ENCODE measurements at regions not wholly inside any gene's neighbourhood (a gene's known extent, or its start where the extent isn't known, plus 50 kb on each side); places are given as distances from the start of the nearest gene placed in this dataset.

DNA sequence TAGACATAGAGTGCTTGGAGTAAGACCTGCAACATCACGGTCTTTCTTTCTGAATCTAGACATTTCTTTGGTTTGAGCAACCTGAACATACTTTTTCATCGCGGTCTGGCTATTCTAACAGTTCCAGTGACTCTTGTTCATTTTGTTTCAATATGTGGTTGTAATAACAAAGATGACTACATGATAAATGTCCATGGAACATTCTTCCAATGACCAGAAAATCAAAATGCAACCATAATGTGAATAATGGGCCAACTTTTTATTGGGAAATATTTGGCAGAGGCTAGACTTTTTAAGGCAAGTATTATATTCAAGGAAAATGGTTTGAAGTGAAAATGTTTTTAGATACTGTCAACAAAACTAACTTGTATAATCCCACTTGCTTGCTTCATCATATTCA, 282.5 kb downstream of the INHBA start:
- no peak overlapping the region for H2AFZ ChIP-seq (ENCODE audit: low read depth, low read length)
- H3K4me2 ChIP-seq (ENCODE audit: low read length): no peak overlapping the region
- no peak overlapping the region for H3K4me3 ChIP-seq (ENCODE audit: low read length)
- no peaks in the 10 kb centered on the region for H4K20me1 ChIP-seq (ENCODE audit: insufficient read depth, low read length)
- TF ChIP-seq, protein P1, sequence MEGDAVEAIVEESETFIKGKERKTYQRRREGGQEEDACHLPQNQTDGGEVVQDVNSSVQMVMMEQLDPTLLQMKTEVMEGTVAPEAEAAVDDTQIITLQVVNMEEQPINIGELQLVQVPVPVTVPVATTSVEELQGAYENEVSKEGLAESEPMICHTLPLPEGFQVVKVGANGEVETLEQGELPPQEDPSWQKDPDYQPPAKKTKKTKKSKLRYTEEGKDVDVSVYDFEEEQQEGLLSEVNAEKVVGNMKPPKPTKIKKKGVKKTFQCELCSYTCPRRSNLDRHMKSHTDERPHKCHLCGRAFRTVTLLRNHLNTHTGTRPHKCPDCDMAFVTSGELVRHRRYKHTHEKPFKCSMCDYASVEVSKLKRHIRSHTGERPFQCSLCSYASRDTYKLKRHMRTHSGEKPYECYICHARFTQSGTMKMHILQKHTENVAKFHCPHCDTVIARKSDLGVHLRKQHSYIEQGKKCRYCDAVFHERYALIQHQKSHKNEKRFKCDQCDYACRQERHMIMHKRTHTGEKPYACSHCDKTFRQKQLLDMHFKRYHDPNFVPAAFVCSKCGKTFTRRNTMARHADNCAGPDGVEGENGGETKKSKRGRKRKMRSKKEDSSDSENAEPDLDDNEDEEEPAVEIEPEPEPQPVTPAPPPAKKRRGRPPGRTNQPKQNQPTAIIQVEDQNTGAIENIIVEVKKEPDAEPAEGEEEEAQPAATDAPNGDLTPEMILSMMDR (IDR thresholded peaks at IDR 0.05; ENCODE audit: low read depth, low read length): no peak
- TF ChIP-seq EZH2phosphoT487 (IDR thresholded peaks at IDR 0.05; ENCODE audit: low read depth): no peak
- H3K9me3 ChIP-seq (ENCODE audit: insufficient read depth, low read length): no peaks in the 10 kb centered on the region
- H3K9ac ChIP-seq (ENCODE audit: low read length): no peak overlapping the region
- H3K36me3 ChIP-seq (replicated peaks; ENCODE audit: low read depth, low read length): no peaks in the 10 kb centered on the region
- no peaks in the 10 kb centered on the region for H3K4me1 ChIP-seq (ENCODE audit: low read length)
- no peak overlapping the region for H3K27ac ChIP-seq (ENCODE audit: low read length)
- H3K79me2 ChIP-seq (ENCODE audit: low read length): no peaks in the 10 kb centered on the region
- H3K27me3 ChIP-seq (ENCODE audit: low read depth, low read length): no peaks in the 10 kb centered on the region

DNA sequence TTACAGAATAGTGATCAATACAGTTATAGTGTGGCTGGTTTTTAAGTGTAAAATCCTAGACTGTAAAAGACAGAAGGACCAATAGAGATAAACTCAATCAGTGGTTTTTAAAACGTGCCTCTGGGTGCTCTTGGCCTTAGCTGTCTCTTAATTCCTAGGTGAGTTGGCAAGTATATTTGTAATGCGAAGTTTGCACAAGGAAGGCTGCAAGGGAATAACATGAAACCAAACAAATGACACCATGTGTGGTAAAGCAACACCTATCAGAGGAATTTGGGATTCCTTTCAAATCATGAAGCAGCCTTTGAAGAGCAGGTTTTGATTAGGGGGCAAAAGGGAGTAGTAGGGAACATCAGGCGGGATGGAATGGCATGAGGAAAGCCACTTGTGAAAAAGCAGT, 284.6 kb downstream of the INHBA start:
- no peaks in the 10 kb centered on the region for H3K79me2 ChIP-seq (ENCODE audit: low read length)
- H2AFZ ChIP-seq (ENCODE audit: low read depth, low read length): peak overlapping the region; percentile 18; the same call in 1 of the 2 replicates
- no peak overlapping the region for H3K9ac ChIP-seq (ENCODE audit: low read length)
- no peak overlapping the region for H3K27ac ChIP-seq (ENCODE audit: low read length)
- no peaks in the 10 kb centered on the region for H3K9me3 ChIP-seq (ENCODE audit: insufficient read depth, low read length)
- TF ChIP-seq, protein P1 (IDR thresholded peaks at IDR 0.05; ENCODE audit: low read depth, low read length): no peak
- TF ChIP-seq EZH2phosphoT487 (IDR thresholded peaks at IDR 0.05; ENCODE audit: low read depth): no peak
- no peaks in the 10 kb centered on the region for H3K27me3 ChIP-seq (ENCODE audit: low read depth, low read length)
- no peaks in the 10 kb centered on the region for H3K36me3 ChIP-seq (replicated peaks; ENCODE audit: low read depth, low read length)
- no peak overlapping the region for H3K4me3 ChIP-seq (ENCODE audit: low read length)
- no peak overlapping the region for H3K4me2 ChIP-seq (ENCODE audit: low read length)
- H4K20me1 ChIP-seq (ENCODE audit: insufficient read depth, low read length): no peaks in the 10 kb centered on the region
- H3K4me1 ChIP-seq (ENCODE audit: low read length): no peaks in the 10 kb centered on the region

DNA sequence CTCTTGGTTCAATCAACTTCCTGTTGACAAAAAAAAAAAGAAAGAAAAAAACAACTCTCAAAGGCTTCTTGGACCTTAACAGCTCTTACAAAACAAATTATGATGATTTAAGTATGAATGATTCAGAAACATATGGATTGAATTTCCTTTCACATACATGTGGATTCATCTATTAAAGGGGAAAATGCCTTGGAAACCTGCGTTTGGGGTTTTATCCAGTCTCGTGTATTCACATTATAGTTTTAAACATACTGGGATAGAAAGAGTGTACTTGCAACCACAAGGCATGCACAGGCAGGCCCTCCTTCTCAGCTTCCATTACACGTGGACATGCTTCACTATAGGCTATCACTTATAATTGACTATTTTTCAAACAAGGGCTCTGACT, 286.7 kb downstream of the INHBA start:
- Histone ChIP-seq H3K9me3 (ENCODE audit: insufficient read depth, low read length) (no peaks in the 10 kb centered on the region), H3K4me1 (ENCODE audit: low read length) (no peaks in the 10 kb centered on the region), H3K79me2 (ENCODE audit: low read length) (no peaks in the 10 kb centered on the region), H3K27ac (ENCODE audit: low read length) (no peak overlapping the region), H3K9ac (ENCODE audit: low read length) (no peak overlapping the region), H4K20me1 (ENCODE audit: insufficient read depth, low read length) (no peaks in the 10 kb centered on the region), H3K4me2 (ENCODE audit: low read length) (no peak overlapping the region), H3K36me3 (replicated peaks; ENCODE audit: low read depth, low read length) (no peaks in the 10 kb centered on the region), H3K27me3 (ENCODE audit: low read depth, low read length) (no peaks in the 10 kb centered on the region), H2AFZ (ENCODE audit: low read depth, low read length) (no peak overlapping the region), H3K4me3 (ENCODE audit: low read length) (no peak overlapping the region)
- TF ChIP-seq, protein P1 (IDR thresholded peaks at IDR 0.05; ENCODE audit: low read depth, low read length): no peak
- TF ChIP-seq EZH2phosphoT487 (IDR thresholded peaks at IDR 0.05; ENCODE audit: low read depth): no peak

DNA sequence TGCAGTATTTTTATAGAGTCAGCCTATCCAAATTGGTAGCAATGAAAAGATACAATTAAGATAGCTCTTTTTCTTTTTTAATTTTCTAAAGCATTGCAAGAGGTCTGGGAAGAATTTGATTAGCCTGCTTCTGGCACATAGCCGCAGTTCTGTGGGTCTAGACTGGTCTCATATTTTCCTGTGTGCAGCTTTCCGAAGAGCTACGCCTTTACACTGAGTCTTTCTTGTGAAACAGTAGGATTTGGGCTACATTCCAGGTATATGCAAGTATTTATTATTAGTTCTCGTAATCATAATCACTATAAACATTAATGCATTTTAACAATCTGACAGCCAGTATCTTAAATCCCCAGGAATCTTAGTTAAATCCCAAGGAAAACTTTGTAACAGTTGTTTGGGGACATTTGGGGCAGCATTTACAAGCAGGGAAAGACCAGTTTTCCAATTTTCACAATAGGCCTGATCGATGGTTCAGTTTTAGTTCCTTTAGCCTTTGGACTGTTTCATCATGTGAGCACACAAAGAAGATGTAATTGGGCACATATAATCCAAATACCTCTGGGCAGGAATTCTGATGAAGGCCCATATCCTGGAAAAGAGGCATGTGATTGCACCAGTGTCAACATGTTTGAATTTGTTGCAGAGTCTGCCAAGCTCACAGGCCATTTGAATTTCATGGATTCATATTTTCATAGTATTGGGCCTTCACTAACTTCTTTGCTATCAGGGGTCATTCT, 287.3 kb downstream of the INHBA start:
- no peak for TF ChIP-seq EZH2phosphoT487 (IDR thresholded peaks at IDR 0.05; ENCODE audit: low read depth)
- TF ChIP-seq, protein P1 (IDR thresholded peaks at IDR 0.05; ENCODE audit: low read depth, low read length): no peak
- no peaks in the 10 kb centered on the region for H3K9me3 ChIP-seq (ENCODE audit: insufficient read depth, low read length)
- no peaks in the 10 kb centered on the region for H3K4me1 ChIP-seq (ENCODE audit: low read length)
- no peak overlapping the region for H3K4me2 ChIP-seq (ENCODE audit: low read length)
- H3K27ac ChIP-seq (ENCODE audit: low read length): no peak overlapping the region
- no peaks in the 10 kb centered on the region for H4K20me1 ChIP-seq (ENCODE audit: insufficient read depth, low read length)
- H2AFZ ChIP-seq (ENCODE audit: low read depth, low read length): no peak overlapping the region
- H3K36me3 ChIP-seq (replicated peaks; ENCODE audit: low read depth, low read length): no peaks in the 10 kb centered on the region
- no peaks in the 10 kb centered on the region for H3K27me3 ChIP-seq (ENCODE audit: low read depth, low read length)
- H3K79me2 ChIP-seq (ENCODE audit: low read length): no peaks in the 10 kb centered on the region
- no peak overlapping the region for H3K9ac ChIP-seq (ENCODE audit: low read length)
- no peak overlapping the region for H3K4me3 ChIP-seq (ENCODE audit: low read length)

Data from OCI-LY3 (cell line).